Suppressor macrophage treated with lipopolysaccharide for 4 hours (primary cell): ENCODE measurements at regions not wholly inside any gene's neighbourhood (a gene's known extent, or its start where the extent isn't known, plus 50 kb on each side); places are given as distances from the start of the nearest gene placed in this dataset.

Experiments used
- DNase-seq: peaks from one replicate; pipeline ENCODE4 v3.0.0-alpha.2; 2020

GRCh38 chr2:217749008-217749407, 253.8 kb downstream of the TNS1 start:
- no peak for DNase-seq

DNA sequence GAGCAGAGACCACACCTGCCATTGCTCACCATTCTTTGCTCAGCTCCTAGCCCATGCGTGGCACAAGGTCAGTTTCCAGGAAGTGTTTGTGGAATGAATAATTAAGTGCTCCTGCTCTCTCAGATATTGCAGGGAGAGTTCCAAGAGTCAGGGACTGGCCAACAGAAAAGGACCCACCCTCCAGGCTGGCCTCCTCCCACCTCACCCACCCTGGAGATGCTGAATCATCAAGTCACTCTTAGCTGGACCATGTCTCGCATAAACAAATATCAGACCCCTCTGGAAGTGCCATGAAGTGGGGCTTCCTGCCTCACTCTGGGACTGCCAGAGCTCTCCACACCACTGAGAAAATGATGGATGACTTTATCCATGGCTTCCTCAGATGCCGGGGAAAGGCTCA, 256.0 kb downstream of the TNS1 start:
- DNase-seq, result no peak

GRCh38 chr2:217743966-217744761, 258.6 kb downstream of the TNS1 start:
- no peak for DNase-seq

DNA sequence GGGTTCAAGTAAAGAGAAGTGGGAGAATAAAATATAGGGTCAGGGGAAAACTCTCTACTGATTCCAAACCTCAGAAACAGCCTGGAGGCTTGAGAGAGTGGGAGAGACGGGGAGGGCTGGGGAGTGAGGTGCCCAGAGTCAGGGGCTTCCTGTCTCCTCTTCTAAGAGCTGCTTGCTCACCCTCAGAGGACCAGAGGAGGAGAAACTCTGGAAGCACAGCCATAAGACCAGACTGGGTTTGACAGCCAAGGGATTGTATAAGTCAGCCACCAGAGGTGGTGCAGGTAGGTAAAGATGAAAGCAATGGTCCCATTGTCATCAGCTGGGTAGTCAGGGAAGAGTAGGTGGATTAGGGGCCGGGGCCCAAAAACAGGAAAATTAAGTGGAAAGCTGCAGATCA, 259.4 kb downstream of the TNS1 start:
- no peak for DNase-seq

DNA sequence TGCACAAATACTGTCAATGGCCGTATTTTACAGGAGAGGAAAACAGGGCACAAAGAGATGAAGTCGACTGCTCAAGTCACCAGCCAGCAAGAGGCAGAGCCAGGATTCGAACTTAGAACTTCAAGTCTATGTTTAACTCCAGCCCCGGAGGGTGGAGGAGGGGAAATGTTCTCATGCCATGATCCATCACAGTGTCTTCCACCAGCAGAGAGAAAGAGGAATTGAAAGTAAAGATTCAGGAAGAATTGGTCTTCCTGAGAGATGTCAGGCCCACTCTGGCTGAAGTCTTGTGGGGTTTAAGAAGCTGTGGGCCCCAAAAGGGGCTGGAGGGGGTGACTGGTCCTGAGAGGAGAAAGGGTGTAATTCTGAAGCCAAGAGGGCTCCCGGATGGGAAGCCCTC, 260.0 kb downstream of the TNS1 start:
- peak; percentile 75 for DNase-seq

- DNase-seq, result no peak
Observed at GRCh38 chr2:217742276-217742675, 260.5 kb downstream of the TNS1 start.

- no peak for DNase-seq
Observed at GRCh38 chr2:217741381-217741955, 261.3 kb downstream of the TNS1 start.

DNA sequence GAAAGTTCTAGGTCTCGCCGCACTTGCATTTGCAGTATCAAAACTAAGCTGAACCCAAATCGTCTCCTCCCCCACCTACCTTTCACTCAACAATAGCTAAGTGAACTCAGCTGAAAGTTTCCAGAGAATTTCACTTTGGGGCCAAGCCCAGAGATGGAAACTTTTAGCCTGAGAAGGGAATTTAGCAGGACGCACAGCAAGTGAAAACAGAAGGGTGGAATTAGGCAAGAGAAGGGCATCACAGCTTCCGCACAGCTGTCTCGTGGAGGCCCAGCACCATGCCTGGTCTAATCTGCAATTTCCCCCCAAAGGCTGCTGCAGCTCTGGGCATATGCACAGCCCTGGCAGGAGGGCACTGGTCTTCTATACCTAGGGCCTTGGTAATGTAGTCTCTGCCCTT, 262.0 kb downstream of the TNS1 start:
- peak; percentile 30 for DNase-seq

DNA sequence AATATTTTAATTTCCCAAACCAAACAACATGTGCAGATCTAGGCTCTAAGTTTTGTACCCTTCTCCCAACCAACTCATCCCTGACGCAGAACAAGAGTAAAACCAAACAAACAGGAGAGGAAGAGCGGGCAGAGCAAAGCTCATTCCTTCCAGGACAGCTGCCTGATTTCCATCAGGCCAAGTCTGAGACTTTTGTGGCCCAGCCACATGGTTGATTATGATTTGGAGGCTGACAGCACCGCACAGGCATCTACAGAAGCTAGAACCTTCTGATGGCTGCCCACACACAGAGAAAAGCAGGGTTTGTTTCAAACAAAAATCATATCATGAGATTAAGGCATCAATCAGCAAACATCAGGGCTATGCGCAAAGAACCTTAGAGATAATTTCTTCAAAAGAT, 262.6 kb downstream of the TNS1 start:
- DNase-seq, result no peak

GRCh38 chr2:217739741-217740140, 263.1 kb downstream of the TNS1 start:
- DNase-seq, result no peak

DNA sequence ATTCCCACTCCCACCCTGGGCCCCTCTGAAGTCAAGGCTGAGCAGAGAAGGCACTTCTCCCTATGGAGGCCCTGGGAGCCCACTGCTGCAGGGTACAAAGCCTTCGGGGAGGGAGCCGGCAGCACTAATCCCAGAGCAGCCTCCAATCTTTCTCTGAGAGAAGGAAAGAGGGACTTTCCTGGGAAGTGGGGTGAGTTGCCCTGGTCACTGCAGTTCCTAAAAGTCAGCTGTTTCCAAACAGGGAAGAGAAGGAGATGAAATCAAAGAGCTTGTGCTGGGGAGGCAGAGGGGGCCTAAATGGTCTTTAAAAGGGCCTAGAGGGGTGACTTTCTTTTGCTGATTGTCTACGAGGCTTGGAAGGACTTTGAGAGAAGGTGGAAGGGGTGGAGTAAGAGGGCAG, 264.7 kb downstream of the TNS1 start:
- DNase-seq, result no peak

DNA sequence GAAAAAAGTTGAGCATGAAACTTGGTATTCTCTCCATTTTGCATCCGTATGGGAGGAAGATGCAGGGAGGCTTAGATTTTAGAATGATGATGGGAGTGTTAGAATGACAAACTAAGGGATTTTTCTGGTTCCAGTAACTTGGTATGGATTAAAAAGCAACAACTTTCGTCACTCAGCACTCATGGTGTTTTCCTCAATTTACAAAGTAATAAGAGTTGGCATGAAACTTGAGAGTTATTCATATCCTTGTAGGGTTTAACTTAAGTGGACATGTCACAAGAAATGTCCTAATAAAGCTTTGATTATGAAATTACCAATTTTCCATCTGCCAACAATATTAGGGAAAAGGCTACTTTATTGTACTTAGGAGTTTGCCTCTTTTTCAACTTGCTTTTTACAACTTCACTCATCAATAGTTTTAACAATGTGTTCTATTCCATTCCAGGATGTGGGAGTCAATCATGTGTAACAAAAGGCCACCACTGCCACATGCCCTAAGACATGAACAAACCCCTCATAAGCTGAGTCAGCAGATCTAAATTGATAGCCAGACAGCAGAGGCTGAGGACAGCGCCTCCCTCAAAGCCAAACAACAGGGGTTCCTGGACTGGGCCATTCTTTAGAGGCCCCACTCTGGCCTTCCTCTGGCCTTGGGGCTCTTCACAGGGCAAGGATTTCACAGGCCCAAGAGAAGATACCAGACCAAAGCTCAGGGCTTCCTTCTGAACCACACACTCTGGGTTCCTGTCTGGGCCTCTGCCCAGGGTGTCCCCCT, 265.8 kb downstream of the TNS1 start:
- DNase-seq, result peak; percentile 67

DNA sequence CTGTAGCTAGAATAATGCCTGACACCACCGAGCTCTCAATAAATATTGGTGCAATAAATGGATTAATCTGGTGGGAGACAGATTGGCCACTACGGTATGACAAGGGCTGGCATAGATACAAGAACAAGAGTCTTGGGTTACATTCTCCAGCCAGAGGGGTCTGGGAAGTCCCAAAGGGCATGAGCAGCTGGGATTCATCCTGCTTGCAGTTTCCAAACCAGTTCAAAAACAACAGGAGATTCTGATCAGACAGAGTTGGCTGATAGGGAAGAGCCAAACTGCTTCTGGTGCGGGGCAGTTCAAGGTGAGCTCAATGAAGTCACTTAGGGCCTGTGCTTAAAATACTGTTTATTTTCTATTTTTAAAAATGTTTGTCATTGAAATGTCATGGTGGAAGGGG, 266.9 kb downstream of the TNS1 start:
- DNase-seq, result no peak

DNA sequence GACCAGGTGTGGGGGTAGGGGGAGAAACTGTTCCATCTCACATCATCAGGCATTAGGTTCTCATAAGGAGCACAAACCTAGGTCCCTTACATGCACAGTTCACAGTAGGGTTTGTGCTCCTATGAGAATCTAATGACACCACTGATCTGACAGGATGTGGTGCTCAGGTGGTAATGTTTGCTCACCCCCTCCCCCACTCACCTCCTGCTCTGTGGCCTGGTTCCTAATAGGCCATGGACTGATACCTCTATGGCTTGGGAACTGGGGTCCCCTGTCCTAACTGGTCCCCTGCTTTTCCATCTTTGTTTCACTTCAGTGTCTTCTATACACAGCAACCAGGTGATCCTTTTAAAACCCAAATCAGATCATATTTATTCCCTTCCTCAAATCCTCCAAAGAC, 267.8 kb downstream of the TNS1 start:
- no peak for DNase-seq

DNA sequence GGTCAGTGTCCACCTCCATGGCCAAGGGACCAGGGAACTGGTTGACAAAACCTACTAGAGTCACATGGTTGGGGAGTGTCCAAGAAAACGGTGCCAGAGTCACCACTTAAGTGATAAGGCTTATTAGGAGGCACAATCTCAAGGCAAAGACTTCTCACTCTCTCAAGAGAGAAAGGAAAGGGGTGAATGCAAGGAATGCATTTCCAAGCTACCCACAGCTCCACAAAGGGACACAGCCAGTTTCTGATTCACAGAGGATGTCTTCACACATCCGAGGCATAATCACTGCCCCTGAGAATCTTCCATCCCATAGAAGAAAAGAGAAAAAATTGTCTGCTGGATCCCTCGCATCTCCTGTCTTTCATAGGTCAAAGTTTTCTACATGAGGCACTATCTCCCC, 269.3 kb downstream of the TNS1 start:
- no peak for DNase-seq

GRCh38 chr2:217732992-217733391, 269.8 kb downstream of the TNS1 start:
- DNase-seq, result no peak

- DNase-seq, result no peak
Observed at GRCh38 chr2:217731805-217732204, 271.0 kb downstream of the TNS1 start.

DNA sequence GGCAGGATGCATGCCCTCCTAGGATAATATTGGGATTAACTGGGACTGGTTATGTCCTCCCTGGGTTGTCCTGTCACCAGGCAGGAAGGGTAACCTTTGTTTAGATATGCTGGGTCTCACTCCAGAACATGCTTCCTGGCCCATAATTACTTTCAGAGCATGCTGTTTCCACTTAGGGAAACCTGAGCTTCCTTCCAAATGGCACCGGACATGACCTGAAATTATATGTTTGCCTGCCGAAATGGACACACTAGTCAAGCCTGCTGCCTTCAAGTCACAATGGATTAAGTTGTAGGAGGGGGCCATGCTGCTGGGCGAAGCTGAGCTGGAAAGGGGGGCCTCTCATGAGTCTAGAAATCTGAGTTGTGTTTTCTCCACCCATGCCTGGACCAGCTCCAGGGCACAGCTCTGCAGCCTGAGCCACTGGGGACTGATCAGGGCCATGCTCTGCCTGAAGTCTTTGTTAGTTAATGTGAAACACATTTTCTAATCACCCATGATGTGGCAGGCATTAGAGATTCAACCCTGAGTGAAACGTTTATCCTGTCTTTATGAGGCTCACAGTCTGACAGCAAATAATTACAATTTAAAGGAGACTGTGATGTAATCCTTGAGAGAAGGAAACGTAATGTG, 273.3 kb downstream of the TNS1 start:
- DNase-seq, result no peak

GRCh38 chr2:217727801-217728200, 275.0 kb downstream of the TNS1 start:
- DNase-seq, result no peak

DNA sequence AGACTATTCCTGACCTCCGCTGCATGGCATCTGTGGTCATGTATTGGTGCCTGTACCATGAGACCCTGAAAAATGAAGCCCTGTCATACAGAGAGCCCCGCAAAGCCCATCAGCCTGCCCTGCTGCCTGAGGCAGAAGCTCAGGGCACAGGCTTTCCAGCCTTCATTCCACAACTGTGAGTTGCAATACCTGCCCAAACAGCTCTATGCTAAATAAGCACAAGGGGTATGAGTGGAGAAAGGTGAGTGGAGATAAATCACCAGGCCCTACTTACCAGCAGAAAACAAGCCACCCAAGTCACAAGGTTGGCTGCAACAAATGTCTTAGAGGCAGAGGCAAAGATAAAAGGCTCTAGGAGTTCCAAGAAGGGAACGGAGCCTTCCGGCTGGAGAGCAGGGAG, 277.4 kb downstream of the TNS1 start:
- DNase-seq, result no peak

- no peak for DNase-seq
Observed at GRCh38 chr2:217724471-217724870, 278.3 kb downstream of the TNS1 start.

DNA sequence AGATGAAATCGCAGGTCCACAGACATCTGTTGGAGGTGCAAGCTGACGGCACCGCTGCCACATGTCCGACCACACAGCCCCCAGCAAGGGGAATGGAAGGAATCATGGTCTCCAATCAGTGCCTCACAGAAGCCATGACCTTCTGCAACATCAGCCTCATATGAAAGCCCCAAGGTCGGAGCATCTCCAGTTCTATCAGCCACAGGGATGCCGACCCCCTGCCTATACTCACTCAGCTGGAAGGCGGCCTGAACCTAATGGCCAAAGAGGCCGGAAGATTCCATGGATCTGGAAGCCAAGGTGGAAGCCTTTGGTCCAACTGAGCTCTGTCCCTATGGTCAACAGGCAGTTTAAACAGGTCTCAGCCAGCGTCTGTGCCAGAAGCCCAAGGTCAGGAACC, 278.8 kb downstream of the TNS1 start:
- DNase-seq, result no peak

GRCh38 chr2:217722883-217723472, 279.8 kb downstream of the TNS1 start:
- DNase-seq, result no peak
